A549 (cell line): ENCODE measurements at regions not wholly inside any gene's neighbourhood (a gene's known extent, or its start where the extent isn't known, plus 50 kb on each side); places are given as distances from the start of the nearest gene placed in this dataset.

ENCODE experiments used
- ATAC-seq, 2 experiments: fragments of 200-7000 bp in 1 of 2; fragments of >200 bp in 1 of 2; cut with Nextera tagmentation in 1 of 2; cut with Tn5 transposase in 1 of 2; 3 replicates each; pipeline versions ENCODE4 v1.8.0 to v1.9.1; 2018 to 2020; ENCODE audit warnings: mild to moderate bottlenecking in 1 of 2, moderate library complexity in 1 of 2
- CTCF ChIA-PET: fragments of 300-600 bp; sonication (Branson Sonifier 250); formaldehyde crosslinking; extraction: SDS; loops from one replicate; lab custom pipeline; 2021; ENCODE audit warnings: antibody characterized with exemption, inconsistent platforms; lab: Yijun Ruan, JAX
- POLR2A ChIA-PET: fragments of 350-600 bp; formaldehyde crosslinking; extraction: SDS; loops from one replicate; lab custom pipeline; 2021; ENCODE audit warnings: antibody characterized with exemption, inconsistent platforms; lab: Yijun Ruan, JAX
- DNase-seq, 2 experiments: peaks; one replicate each; pipeline versions ENCODE4 v3.0.0 to v3.0.0-alpha.2; 2011 to 2016; ENCODE audit warnings: low read depth in 1 of 2, low spot score in 1 of 2
- FAIRE-seq: peaks from 2 replicates; lab custom pipeline; 2011; peaks lifted over from hg19 to GRCh38; lab: Jason Lieb, UNC
- H3K27ac ChIP-seq, 2 experiments: fragments of >200 bp; sonication (Bioruptor Twin); formaldehyde crosslinking; 3 replicates each; pipeline ENCODE4 v1.5.1; 2016 to 2017
- H3K4me1 ChIP-seq: fragments of >200 bp; sonication (Bioruptor Twin); formaldehyde crosslinking; 3 replicates; pipeline ENCODE4 v1.6.1; 2016
- H3K4me2 ChIP-seq: fragments of >200 bp; sonication (Bioruptor Twin); formaldehyde crosslinking; 3 replicates; pipeline ENCODE4 v1.6.1; 2016
- H3K4me3 ChIP-seq: fragments of >200 bp; sonication (Bioruptor Twin); formaldehyde crosslinking; 3 replicates; pipeline ENCODE4 v1.5.1; 2016
- H3K9me3 ChIP-seq: fragments of >200 bp; sonication (Bioruptor Twin); formaldehyde crosslinking; 3 replicates; pipeline ENCODE4 v1.6.1; 2016
- BHLHE40 ChIP-seq: IDR thresholded peaks from 2 replicates; pipeline ENCODE4 v1.6.1; 2012; ENCODE audit warnings: low read depth, low read length, inconsistent platforms
- CBX2 ChIP-seq: fragments of 200-600 bp; sonication (generic); IDR thresholded peaks from 2 replicates; pipeline ENCODE4 v1.6.1; 2016; ENCODE audit warnings: low read depth, mild to moderate bottlenecking, borderline replicate concordance
- CBX8 ChIP-seq: fragments of 200-600 bp; sonication (generic); IDR thresholded peaks from 2 replicates; pipeline ENCODE4 v1.6.1; 2016
- CEBPB ChIP-seq, 2 experiments: fragments of >200 bp in 1 of 2; sonication (Bioruptor Twin) in 1 of 2; formaldehyde crosslinking in 1 of 2; IDR thresholded peaks; 2 replicates each; pipeline ENCODE4 v1.6.1; 2012 to 2016
- CHD2 ChIP-seq: fragments of 150-350 bp; IDR thresholded peaks from 2 replicates; pipeline ENCODE4 v1.6.1; 2014; ENCODE audit warnings: low read length; ENCODE audit not compliant: partially characterized antibody
- CHD4 ChIP-seq: fragments of 200-600 bp; sonication (generic); IDR thresholded peaks from 2 replicates; pipeline ENCODE4 v1.6.1; 2016; ENCODE audit warnings: antibody characterized with exemption, mild to moderate bottlenecking, borderline replicate concordance
- E2F6 ChIP-seq: IDR thresholded peaks from 2 replicates; pipeline ENCODE4 v1.6.1; 2012; ENCODE audit warnings: low read depth, borderline replicate concordance
- EHF ChIP-seq: fragments of 250-450 bp; sonication (Bioruptor Pico); IDR thresholded peaks from 2 replicates; pipeline ENCODE4 v1.5.0; 2020; ENCODE audit warnings: mild to moderate bottlenecking
- EP300 ChIP-seq, 2 experiments: fragments of >200 bp; sonication (Bioruptor Twin); formaldehyde crosslinking; IDR thresholded peaks; 2 replicates in 1 of 2; 3 replicates in 1 of 2; pipeline ENCODE4 v1.6.1; 2016 to 2017
- ESRRA ChIP-seq: fragments of 150-350 bp; IDR thresholded peaks from 2 replicates; pipeline ENCODE4 v1.6.1; 2014; ENCODE audit warnings: mild to moderate bottlenecking, low read length, borderline replicate concordance
- HDAC2 ChIP-seq: fragments of 200-600 bp; sonication (generic); IDR thresholded peaks from 2 replicates; pipeline ENCODE4 v1.6.1; 2016
- KDM5A ChIP-seq: fragments of 200-600 bp; sonication (generic); IDR thresholded peaks from 2 replicates; pipeline ENCODE4 v1.6.1; 2016; ENCODE audit warnings: antibody characterized with exemption, mild to moderate bottlenecking
- MAZ ChIP-seq: fragments of 150-350 bp; IDR thresholded peaks from 2 replicates; pipeline ENCODE4 v1.6.1; 2014; ENCODE audit warnings: antibody characterized with exemption, low read depth, low read length, borderline replicate concordance
- NFE2L2 ChIP-seq: fragments of 150-350 bp; conservative IDR thresholded peaks from 2 replicates; pipeline ENCODE4 v1.6.1; 2014; ENCODE audit warnings: low read length
- PHF8 ChIP-seq: fragments of 200-600 bp; sonication (generic); IDR thresholded peaks from 2 replicates; pipeline ENCODE4 v1.6.1; 2016; ENCODE audit warnings: low read depth, mild to moderate bottlenecking, antibody characterized with exemption, moderate library complexity, borderline replicate concordance
- POLR2A ChIP-seq: IDR thresholded peaks from 2 replicates; pipeline ENCODE4 v1.6.1; 2012; ENCODE audit warnings: mild to moderate bottlenecking, low read length
- RAD21 ChIP-seq, 2 experiments: fragments of >200 bp in 1 of 2; sonication (Bioruptor Twin) in 1 of 2; formaldehyde crosslinking in 1 of 2; IDR thresholded peaks in 1 of 2; conservative IDR thresholded peaks in 1 of 2; 2 replicates in 1 of 2; 3 replicates in 1 of 2; pipeline ENCODE4 v1.6.1; 2012 to 2018; ENCODE audit warnings: inconsistent platforms in 1 of 2
- RFX5 ChIP-seq: fragments of 450-650 bp; IDR thresholded peaks from 2 replicates; pipeline ENCODE4 v1.7.1; 2014; ENCODE audit warnings: antibody characterized with exemption, mild to moderate bottlenecking, moderate library complexity
- SREBF2 ChIP-seq: fragments of 450-650 bp; IDR thresholded peaks from 2 replicates; pipeline ENCODE4 v1.6.1; 2014; ENCODE audit warnings: mild to moderate bottlenecking, moderate library complexity
- ZFP36 ChIP-seq: fragments of 450-650 bp; IDR thresholded peaks from 2 replicates; pipeline ENCODE4 v1.6.1; 2014; ENCODE audit warnings: borderline replicate concordance; ENCODE audit not compliant: partially characterized antibody
- ZNF302 ChIP-seq: fragments of 250-450 bp; sonication (Bioruptor Pico); IDR thresholded peaks from 2 replicates; pipeline ENCODE4 v1.9.0; 2021; ENCODE audit warnings: inconsistent platforms, mild to moderate bottlenecking, moderate library complexity
- WGBS: methylation state at CpG from one replicate; pipeline ENCODE4 v1.1.6; 2017; ENCODE audit errors: missing lambda C conversion rate; 5-methylcytosine and 5-hydroxymethylcytosine counted together
- TF ChIP-seq, protein P1 (sequence below): fragments of 200-600 bp; sonication (generic); IDR thresholded peaks from 2 replicates; pipeline ENCODE4 v1.6.1; 2016; ENCODE audit warnings: antibody characterized with exemption, mild to moderate bottlenecking, moderate library complexity
- TF ChIP-seq, protein P2 (sequence below): fragments of >200 bp; sonication (Bioruptor Twin); formaldehyde crosslinking; IDR thresholded peaks from 3 replicates; pipeline ENCODE4 v1.6.1; 2016

DNA sequence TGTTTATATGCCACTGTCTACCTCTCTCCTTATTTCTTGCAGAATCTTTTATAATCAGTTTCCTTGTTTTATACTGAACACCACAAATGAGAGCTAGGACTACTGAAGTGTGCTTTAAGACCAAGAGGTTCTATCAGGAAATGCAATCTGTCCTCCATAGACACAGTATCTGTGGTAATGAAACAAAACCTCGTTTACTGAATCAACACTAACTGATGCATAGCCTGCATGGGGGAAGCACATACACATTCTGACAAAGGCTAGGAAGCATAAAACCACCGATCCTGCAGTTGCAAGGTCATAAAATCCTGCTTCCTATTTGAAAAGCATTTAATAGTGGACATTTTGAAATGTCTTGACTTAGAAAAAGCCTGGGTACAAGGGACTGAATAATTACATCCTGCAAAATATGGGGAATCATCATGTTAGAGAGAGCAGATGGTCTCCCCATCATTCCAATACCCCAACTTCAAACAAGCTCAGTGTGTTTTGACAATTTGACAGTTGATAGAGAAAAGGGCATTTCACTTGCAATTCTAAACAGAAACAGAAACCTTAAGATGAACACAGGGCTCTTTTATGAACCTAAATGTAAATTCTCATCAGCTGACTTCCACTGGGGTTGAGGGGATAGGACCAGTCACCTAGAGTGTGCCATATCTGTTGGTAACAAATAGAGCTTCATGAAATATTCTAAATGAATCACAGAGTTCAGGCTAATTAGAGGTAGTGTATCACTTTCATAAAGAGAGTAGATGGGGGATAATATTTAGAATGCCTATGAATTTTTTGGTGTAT, 1845.6 kb upstream of the PIK3C3 start:
- TF ChIP-seq EHF (CRISPR knock-in tag) (no peak), NFE2L2 (no peak), CHD4 (no peak), CHD2 (no peak)
- TF ChIP-seq, protein P1, sequence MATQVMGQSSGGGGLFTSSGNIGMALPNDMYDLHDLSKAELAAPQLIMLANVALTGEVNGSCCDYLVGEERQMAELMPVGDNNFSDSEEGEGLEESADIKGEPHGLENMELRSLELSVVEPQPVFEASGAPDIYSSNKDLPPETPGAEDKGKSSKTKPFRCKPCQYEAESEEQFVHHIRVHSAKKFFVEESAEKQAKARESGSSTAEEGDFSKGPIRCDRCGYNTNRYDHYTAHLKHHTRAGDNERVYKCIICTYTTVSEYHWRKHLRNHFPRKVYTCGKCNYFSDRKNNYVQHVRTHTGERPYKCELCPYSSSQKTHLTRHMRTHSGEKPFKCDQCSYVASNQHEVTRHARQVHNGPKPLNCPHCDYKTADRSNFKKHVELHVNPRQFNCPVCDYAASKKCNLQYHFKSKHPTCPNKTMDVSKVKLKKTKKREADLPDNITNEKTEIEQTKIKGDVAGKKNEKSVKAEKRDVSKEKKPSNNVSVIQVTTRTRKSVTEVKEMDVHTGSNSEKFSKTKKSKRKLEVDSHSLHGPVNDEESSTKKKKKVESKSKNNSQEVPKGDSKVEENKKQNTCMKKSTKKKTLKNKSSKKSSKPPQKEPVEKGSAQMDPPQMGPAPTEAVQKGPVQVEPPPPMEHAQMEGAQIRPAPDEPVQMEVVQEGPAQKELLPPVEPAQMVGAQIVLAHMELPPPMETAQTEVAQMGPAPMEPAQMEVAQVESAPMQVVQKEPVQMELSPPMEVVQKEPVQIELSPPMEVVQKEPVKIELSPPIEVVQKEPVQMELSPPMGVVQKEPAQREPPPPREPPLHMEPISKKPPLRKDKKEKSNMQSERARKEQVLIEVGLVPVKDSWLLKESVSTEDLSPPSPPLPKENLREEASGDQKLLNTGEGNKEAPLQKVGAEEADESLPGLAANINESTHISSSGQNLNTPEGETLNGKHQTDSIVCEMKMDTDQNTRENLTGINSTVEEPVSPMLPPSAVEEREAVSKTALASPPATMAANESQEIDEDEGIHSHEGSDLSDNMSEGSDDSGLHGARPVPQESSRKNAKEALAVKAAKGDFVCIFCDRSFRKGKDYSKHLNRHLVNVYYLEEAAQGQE = no peak
- Histone ChIP-seq H3K4me1 (no peaks in the 10 kb centered on the region), H3K4me3 (no peak overlapping the region), H3K9me3 (no peaks in the 10 kb centered on the region), H3K4me2 (no peak overlapping the region), H3K27ac (no peak overlapping the region)
- no peak for DNase-seq
- FAIRE-seq = no peak
- POLR2A ChIA-PET = no interaction called here
- no peak for ATAC-seq
- CTCF ChIA-PET = interaction anchor here (1.1 kb wide), 1 partner anchor 11 kb away, joined by 3 read pairs; no protein-coding TSS in a partner anchor
- 6% methylated on average over 2 of the region's 2 CpGs for whole genome bisulfite sequencing

DNA sequence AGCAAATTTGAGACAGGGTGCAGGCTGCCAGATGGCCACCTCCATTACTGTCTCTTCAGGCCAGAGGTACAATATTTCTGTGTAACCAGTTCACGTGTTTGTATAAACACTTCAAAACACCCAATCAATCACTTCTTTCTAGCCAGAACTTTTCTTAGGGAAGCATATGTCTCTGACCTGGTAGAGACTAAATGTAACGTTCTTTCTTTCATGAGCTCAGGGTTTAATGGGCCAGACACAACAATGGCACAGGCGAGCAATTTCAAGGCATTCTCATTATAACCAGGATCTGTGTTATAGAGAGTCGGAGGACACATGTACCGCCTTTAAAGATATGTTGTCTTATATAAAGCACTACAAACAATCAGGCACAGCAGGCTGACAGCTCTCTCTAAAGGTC, 1846.4 kb upstream of the PIK3C3 start:
- no peak for ATAC-seq
- no peak for DNase-seq
- ChIA-PET CTCF (no interaction called here), POLR2A (no interaction called here)
- Histone ChIP-seq H3K4me3 (no peak overlapping the region), H3K27ac (no peak overlapping the region), H3K9me3 (no peaks in the 10 kb centered on the region), H3K4me2 (no peak overlapping the region), H3K4me1 (no peaks in the 10 kb centered on the region)
- FAIRE-seq = no peak
- TF ChIP-seq CBX2 = no peak
- no peak for TF ChIP-seq EP300 (IDR thresholded peaks at IDR 0.05)
- no peak for TF ChIP-seq CEBPB (IDR thresholded peaks at IDR 0.05)
- TF ChIP-seq RAD21 (conservative IDR thresholded peaks at IDR 0.05 in 1 of 2, IDR thresholded peaks at IDR 0.05 in 1 of 2) = no peak
- no peak for TF ChIP-seq ZFP36
- TF ChIP-seq BHLHE40 = no peak
- no peak for TF ChIP-seq MAZ
- TF ChIP-seq SREBF2 = no peak
- TF ChIP-seq RFX5 = no peak
- TF ChIP-seq KDM5A = no peak
- no peak for TF ChIP-seq ZNF302
- TF ChIP-seq ESRRA = no peak
- no peak for TF ChIP-seq HDAC2
- 3% methylated on average over 5 of the region's 5 CpGs for WGBS

GRCh38 chr18:40102903-40103302, 1852.1 kb upstream of the PIK3C3 start:
- no peak for DNase-seq
- Histone ChIP-seq H3K27ac (no peak overlapping the region), H3K4me2 (no peak overlapping the region), H3K9me3 (no peaks in the 10 kb centered on the region), H3K4me1 (no peaks in the 10 kb centered on the region), H3K4me3 (no peak overlapping the region)
- ChIA-PET POLR2A (no interaction called here), CTCF (no interaction called here)
- TF ChIP-seq, protein P2, sequence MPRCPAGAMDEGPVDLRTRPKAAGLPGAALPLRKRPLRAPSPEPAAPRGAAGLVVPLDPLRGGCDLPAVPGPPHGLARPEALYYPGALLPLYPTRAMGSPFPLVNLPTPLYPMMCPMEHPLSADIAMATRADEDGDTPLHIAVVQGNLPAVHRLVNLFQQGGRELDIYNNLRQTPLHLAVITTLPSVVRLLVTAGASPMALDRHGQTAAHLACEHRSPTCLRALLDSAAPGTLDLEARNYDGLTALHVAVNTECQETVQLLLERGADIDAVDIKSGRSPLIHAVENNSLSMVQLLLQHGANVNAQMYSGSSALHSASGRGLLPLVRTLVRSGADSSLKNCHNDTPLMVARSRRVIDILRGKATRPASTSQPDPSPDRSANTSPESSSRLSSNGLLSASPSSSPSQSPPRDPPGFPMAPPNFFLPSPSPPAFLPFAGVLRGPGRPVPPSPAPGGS = no peak
- TF ChIP-seq E2F6 (no peak), POLR2A (no peak), CBX8 (no peak), KDM5A (no peak), CHD2 (no peak), SREBF2 (no peak), PHF8 (no peak)
- ATAC-seq = no peak
- no peak for FAIRE-seq
